GM21381 (cell line): ENCODE measurements at regions not wholly inside any gene's neighbourhood (a gene's known extent, or its start where the extent isn't known, plus 50 kb on each side); places are given as distances from the start of the nearest gene placed in this dataset.

Experiments
- ATAC-seq: cut with Tn5 transposase; IDR thresholded peaks from one replicate; pipeline ENCODE4 v1.9.1; 2021; ENCODE audit warnings: mild to moderate bottlenecking, moderate library complexity; ENCODE audit not compliant: unreplicated experiment

DNA sequence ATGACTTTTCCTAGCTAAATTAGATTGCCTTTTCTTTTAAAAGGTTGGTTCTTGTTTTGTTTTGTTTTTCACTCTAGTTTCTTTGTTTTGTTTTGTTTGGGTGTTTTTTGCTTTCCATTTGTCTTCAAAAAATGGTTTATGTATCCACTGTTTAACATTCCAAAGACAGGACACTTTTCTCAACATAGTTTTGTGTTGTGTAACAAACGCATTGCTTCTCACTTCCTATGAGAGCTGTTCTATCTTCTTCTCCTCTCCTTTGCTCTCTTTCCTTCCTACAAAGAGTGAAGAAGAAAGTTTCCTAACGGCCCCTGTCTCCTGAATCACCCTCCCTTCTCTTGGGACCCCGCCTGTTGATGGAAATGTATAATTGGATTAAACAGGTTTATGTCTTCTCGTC is 539.7 kb downstream of the ACTL7B start:
- ATAC-seq: no peak

DNA sequence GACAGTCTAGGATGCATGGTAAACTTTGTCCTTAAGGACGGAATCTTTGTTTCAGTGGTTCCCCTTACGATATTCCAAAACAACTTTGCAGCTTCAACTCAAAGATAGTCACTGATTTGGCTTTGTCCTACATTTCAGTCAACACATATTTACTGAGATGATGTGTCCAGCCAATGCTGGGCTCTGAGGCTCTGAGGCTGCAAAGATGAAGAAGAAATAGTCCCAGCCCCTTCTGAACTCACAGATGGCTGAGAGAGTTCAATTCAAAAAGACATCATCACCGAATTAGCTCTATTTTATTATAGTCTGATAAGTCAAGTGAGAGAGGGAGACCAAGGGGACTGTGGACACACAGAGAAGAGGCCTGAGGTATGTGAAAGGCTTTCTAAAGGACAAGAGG is 544.0 kb downstream of the ACTL7B start:
- no peak for ATAC-seq

DNA sequence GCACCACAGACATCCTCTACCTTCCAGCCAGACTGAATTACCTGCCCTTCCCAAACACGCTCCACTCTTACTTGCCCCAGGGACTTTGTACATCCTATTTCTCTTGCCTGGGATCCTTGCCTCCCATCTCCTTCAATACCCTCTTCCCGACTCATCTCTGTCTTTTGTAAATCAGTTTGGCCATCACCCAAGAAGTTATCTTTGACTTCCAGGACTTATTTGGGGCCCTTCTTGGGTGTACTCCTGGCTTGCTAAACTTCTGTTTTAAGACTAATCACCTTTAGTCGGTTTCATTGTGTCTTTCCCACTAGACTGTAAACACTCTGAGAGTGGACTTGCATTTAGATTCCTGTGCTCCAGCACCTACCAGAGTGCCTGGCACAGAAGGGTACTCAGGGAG is 545.6 kb downstream of the ACTL7B start:
- ATAC-seq: no peak

DNA sequence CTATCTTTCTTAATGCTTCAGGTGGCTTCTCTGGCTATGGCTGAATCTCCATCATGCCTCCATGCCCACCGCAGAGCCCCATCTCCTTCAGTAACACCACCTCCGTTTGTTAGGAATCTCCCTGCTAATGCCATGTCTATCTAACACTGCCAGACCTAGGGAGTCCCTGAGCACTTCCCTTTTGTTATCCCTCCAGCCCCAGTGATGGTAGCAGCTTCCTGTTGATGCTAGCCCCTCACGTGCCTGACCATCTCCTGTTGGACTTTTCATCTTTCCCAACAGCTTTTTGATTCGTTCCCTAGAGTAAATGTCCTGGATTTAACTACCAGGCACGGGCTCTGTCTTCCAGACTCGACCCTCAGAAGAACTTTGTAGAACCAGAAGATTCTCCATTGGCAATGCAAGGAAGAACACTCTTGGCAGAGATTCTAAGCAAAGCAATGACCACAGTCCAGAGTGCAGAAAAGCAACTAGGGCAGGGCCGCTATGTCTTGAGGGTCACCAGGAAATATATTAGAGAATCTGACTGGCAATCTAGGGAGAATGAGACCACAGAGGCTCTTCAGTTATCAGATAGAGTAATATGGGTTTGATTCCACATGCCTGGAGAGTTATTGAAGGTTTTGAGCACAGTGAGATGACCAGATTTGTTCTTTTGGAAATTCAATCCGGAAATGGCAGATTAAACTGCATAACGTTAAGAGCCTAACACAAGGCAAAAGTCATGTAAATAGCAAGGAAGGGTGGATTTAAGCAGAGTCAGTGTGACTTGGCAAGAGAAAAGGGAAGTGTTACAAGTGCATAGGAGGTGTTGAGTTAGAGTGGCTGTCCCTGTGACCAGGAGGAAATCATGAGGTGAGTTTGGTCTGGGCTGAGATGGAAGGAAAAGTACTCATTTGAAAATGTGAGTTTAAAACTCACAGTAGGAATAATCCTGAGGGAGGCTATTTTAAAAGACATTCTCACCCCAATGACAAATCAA is 555.2 kb downstream of the ACTL7B start:
- ATAC-seq: no peak

DNA sequence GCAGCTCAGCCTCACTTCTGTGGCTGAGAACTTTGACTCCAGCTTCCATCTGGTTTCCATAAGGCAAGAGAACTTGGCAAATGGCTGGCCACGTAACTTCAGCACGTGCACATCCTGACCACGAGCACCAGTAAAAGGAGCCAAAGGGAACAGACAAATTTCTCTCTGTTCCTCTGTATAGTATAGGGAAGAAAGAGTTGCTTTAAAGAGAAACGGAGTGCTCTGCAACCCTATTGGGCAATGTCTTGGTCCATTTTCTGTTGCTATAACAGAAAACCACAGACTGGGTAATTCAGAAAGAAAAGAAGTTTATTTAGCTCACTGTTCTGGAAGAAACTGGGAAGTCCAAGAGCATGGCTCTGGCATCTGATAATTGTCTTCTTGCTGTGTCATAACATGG is 558.7 kb downstream of the ACTL7B start:
- no peak for ATAC-seq

DNA sequence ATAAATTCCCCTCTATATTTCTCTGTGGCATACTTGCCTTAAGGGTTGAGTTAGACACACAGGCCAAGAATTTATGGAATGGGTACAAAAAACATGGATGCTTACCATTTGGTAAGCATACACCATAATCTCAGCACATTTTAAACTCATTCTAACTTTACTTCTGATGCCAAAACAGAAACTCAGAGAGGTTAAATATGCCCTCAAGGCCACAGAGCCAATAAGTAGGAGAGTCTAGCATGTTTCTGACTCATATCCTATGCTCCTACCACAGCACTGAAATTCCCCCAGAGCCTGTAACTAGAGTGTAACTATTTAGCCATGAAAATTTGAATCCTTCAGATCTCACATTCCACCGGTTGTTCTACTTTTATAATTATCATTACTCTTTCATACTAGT is 559.7 kb downstream of the ACTL7B start:
- no peak for ATAC-seq

DNA sequence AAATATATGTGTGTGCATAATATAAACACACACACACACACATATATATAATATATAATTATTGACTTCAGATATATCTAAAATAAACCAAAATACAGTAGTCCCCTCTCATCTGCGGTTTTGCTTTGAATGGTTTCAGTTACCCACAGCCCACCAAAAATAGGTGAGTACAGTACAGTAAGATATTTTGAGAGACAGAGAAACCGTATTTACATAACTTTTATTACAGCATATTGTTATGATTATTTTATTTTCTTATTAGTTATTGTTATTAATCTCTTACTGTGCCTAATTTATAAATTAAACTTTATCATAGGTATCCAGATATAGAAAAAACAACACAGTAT is 564.2 kb downstream of the ACTL7B start:
- no peak for ATAC-seq

DNA sequence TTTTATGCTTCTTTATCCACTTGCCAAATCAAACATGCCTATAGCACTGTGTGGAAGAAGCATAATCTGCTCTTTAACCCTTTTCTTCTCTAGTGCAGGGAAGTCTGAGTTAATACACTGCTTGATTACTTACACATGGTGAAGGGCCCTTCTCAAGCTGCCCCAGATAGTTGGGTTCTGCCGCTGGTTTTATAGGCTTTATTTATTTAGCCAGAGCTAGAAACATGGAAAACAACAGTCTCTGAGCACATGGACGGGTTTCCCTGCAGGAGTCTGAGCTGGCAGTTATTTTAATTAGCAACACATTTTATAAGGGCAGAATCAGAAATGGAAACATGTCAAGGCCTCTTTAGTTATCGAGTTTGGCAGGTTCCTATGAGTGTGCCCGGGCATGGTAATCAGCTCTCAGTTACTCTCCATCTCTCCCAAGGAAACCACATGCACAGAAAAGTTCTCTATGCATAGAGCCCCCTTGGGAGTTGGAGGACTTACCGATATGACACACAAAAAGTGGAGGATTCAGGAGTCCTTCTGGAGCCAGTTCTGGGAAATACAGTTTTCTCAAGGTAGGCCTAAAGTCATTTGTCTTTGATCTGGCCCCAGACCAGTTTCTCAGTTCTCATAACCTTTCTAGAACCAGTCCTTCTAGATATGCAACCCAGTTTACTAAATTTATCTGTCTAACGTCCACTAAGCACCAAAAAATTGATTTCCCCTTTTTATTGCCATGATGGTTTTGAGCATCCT is 564.8 kb downstream of the ACTL7B start:
- ATAC-seq: no peak

DNA sequence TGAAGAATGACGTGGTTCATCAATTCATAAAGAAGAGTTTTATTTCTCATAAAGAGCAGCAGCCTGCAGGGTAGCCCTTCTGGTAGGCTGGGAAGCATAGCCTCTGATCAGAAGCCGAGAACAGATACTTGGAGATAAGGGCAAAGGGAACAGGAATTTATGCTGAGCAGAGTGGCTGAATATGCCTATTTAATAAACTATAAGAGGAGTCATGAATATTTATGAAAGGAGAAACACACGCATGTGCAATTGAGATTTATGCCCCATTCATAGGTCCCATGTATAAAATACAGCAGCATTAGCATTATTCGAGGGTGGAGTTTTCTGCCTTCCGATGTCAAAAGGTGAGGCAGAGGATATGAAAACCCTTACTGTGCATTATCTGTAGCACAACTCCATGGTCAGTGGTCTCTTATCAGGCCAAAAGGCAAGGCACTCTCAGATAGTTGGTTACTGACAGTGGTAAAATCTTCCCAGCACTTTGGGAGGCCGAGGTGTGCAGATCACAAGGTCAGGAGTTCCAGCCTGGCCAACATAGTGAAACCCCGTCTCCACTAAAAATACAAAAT is 569.1 kb downstream of the ACTL7B start:
- ATAC-seq: no peak

DNA sequence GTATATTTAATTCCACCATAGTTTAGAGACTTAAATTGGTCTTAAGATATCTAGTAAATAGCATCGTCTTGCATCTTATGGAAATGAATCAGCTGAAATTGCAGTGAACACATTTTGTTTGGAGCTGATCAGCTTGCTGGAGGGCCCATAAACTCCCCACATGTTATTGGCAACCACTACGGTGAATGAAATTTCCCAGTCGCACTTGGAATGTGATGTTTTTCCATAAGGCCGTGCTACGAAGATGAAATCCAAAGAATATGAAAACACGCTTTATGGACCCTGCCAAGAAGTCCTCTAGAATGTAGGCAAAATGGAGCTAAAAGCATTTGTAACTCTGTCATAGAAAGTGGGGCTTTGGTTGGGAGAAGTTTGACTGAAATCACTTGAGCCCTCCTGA is 572.1 kb downstream of the ACTL7B start:
- ATAC-seq: no peak

DNA sequence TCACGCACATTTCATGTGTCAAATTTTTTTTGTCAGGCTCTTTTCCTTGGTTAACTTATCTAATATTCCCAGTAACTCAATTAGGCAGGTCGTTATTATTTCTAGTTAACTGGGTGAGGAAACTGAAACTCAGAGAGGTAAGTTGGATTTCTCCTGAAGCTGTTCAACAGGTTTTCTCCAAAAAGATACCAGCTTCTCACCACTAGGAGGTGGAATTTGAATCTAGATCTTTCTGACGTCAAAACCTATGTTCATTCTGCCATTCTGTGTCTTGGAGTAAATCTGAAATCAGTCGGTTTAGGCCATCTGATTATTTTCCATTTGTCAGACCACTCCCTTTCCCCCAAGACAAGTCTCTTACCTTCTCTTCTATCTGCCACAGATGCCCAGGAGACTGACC is 572.9 kb downstream of the ACTL7B start:
- no peak for ATAC-seq

DNA sequence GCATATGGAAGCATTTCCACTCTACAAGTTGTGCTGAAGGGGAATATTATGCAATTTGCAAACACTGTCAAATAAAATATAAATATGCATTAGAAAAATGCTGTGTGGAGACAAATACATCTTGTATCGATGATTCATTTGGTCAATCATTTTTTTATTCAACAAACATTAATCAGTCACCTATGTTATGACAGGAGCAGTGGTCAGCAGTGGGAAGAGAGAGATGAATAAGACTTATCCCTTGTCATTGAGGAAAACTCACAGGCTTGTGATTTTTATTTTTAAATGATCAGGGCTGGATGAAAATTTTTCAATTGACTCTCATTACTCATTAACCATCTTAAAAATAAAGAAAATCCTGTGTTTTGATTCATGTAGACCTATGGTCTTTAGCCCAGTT is 574.1 kb downstream of the ACTL7B start:
- no peak for ATAC-seq

DNA sequence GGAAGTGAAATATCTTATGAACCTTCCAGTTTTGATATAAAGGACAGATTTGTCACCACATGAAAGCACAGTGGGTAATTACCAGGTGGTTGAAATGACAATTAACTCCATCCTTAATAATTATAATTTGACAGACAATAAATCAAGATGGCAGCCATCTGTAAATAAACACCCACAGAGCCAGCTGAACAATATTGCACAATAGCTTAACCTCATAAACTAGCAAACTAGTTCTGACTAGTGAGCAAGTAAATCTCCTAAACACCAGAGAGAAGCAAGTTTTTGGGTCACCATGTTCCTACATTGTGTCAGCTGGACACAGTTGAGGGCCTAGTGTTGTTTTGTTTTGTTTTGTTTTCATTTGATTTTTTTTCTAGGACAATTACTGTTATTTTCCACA is 577.4 kb downstream of the ACTL7B start:
- ATAC-seq: no peak

DNA sequence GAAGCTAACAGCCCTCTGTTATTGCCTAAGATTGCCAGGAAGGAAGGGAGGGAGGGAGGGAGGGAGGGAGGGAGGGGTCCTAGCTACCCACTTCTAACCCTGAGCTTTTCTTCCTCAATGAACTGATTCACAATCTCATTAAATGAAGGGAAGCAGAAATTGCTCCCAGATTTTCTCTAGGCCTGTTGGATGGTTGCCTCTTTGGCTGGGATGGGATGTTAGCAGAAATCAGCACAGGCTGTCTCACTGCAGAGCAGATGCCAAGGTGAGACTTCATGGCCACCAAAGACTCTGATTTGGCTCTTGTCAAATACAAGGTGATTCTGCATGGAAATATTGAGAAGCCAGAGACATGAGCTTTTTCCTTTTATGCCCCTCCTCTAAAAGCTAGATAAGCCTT is 578.6 kb downstream of the ACTL7B start:
- no peak for ATAC-seq

DNA sequence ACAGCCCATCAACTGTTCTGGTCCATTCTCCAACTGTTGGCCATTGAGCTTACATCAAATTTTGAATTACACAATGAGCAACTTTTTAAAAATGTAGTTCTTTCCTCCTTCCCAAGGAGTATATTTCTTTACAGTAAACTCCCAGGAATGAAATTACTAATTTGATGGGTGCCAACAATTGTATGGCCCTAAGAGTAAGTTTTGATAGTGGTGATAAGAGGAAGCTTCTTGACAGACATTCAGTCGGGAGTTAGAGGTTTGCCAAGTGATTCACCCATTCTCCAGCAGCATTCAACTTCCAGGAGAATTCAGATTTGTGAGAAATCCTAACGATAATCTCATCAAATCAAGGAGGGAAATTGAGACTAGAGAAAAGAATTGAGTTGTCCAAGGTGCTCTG is 579.9 kb downstream of the ACTL7B start:
- no peak for ATAC-seq

DNA sequence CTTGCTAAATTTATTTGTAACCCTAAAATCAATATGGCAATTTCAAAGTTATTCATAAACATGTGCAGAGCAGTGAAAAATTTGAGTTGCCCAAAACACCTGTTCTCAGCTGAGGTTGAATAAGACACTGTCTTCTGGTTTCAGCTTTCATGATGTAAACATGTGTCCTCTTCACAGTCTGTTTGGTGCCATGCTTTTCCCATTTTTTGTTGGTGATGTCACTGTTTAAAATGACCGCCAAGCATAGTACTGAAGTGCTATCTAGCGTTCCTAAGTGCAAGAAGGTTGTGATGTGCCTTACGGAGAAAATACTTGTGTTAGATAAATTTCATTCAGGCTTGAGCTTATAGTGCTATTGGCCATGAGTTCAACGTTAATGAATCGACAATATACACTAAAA is 580.8 kb downstream of the ACTL7B start:
- no peak for ATAC-seq

DNA sequence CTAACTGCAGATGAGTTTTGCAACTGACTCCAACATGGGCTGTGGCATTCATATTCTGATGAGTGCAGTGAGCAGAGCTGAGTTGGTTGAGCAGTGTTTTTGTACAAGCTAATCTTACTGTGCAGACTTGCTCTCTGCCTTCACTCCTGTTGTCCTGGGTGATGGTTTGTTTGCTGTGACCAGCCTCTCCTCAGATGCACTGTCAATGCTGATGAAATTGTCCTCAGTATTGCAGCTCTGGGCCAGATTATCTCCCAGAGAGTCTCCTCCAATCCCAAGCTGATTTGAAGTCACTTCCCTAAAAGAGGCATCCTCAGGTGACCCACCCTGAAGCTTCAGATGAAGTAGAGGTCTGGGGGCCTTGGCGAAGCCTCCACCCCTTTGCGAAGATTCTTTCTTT is 581.8 kb downstream of the ACTL7B start:
- no peak for ATAC-seq

DNA sequence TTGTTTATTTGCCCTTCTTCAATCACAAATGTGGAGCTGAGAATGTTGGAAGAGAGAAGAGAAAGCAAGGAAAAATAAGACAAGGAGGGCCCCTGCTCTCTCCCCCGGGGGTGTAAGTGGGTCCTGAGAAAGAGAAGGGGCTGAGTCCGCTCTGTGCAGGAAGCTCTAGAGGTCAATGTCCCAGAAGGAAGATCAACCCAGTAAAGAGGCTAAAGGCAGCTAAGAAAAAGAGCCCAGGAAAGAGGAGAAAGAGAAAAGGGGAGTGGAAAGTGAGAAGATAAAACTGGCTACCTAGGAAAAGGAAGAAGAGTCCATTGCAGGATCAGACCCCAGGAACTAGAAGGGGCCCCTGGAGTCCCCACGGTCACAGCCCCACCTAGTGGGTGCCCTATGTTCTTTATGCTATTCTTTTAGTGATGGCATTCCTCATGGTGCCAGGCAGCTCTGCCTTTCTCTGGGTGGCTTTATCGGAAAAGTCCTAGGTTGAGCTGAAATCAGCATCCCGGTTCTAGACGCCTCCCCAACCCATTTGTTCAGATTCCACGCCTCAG is 583.4 kb downstream of the ACTL7B start:
- no peak for ATAC-seq

DNA sequence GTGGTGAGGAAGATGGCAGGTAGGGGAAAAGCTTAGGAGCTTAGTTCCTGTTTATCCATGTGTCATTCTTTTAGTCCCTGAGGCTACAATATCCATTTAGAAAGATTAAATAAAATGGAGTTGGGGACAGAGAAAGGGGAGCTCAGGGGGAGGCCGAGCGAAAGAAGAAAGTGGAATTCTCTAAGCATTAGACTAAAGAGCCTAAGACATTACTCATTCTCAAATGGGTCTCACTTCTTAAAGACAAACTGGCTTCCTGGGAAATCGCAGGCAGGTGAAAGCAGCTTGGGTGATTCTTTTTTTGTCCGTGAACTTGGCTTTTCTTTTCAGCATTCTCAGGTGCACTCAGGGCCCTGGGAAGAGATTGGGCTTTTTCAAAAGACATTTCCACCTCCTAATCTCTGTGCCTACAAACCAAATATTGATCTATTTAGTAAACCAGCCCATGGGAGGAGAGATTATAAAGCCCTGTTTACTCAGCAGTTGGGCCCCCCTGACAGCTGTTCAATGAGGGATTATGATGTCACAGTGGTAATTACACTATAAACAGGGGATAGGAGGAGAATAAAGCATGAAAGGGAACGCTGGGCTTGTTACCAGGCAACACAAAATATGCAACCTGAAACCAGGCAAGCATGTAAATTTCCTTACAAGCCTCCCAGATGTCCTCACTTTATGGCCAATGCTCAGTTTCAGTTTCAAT is 584.0 kb downstream of the ACTL7B start:
- ATAC-seq: no peak

DNA sequence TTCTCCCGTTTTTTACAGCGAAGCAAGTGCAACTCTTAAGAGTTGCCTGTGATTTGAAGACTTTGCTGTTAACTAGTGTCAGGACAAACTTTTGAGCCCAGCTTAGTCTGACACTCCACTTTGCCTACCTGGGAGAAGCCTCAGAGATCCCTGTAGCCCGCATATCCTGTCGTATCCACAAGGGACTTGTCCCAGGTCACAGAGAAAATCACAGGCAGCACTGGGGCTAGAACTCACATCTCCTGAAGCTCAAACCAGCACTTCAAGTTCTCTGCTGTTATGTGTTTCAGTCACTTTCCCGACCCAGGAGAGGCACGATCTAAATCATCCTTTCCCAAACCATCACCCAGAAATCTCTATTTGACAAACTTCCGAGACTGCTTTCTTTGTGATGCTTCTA is 584.5 kb downstream of the ACTL7B start:
- ATAC-seq: no peak

DNA sequence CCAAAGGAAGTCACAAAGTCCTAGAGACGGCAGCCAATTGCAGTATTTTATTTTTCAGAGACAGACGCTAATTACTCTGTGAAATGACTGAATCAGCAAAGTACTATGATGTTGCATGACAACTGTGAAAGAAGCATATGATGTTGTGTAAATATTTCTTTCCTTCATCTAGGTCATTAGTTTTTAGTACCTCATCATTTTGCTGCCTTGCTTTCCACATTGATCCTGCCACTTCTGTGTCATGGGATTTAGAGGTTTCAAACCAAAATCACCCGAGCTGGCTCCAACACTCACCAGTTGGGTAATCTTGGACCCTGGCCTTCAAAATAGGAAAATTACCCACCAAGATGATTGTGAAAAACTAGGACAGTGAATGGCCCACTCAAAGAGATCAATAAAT is 585.2 kb downstream of the ACTL7B start:
- ATAC-seq: no peak
